Stimulated activated CD4-positive, alpha-beta T cell treated with anti-CD3 and anti-CD28 coated beads, TNF-alpha, amount 100 ng/mL, for 48 hours (primary cell): ENCODE measurements at regions not wholly inside any gene's neighbourhood (a gene's known extent, or its start where the extent isn't known, plus 50 kb on each side); places are given as distances from the start of the nearest gene placed in this dataset.
"Not testable (repeated sequence)": the region's sequence is repeated elsewhere in the genome, so short reads cannot be mapped to it uniquely, and the experiment has no call there.

Experiments
- DNase-seq, 3 donors: peaks; one replicate each; pipeline ENCODE4 v3.0.0-alpha.2; 2020; ENCODE audit warnings: low read depth in 3 of 3

- DNase-seq = not testable (repeated sequence)
These were observed 80.7 kb downstream of the SPTSSA start for GRCh38 chr14:34381304-34381703.

GRCh38 chr14:34380471-34380845, 81.6 kb downstream of the SPTSSA start:
- no peak for DNase-seq

- DNase-seq = no peak
These were observed 82.1 kb downstream of the SPTSSA start for GRCh38 chr14:34379816-34380470.

GRCh38 chr14:34376649-34377267, 85.3 kb downstream of the SPTSSA start:
- no peak for DNase-seq

DNA sequence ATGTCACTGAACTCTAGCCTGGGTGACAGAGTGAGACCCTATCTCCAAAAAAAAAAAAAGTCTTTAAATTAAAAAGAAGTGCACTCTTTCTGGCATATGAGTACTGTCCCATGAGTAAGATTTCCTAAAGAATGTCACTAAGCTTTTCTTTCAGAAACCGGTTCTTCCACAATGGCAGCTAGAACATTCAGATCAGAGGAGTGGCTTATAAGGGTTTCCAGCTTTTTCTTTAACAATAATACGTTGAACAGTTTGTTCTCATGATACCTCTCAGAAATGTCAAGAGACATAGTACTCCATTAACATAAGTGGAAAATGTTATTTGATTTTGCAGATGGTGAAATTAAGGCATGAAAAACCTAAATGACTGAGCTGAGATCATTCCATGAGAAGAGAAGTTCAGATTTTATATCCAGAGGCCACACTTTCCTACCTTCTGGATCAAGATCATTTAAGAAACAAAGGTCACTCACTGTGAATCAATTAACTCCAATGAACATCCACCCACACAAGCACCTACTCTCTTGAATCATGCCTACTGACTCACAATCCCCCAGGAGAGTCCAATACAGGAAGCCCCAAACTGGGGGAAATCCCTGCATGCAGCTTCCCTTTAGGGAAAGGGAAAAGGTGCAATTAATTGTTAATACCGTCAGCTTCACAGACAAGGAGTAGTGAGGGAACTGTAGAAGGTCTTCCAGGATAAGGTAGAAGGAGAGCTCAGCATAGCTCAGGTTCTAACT, 86.9 kb downstream of the SPTSSA start:
- DNase-seq = no peak

DNA sequence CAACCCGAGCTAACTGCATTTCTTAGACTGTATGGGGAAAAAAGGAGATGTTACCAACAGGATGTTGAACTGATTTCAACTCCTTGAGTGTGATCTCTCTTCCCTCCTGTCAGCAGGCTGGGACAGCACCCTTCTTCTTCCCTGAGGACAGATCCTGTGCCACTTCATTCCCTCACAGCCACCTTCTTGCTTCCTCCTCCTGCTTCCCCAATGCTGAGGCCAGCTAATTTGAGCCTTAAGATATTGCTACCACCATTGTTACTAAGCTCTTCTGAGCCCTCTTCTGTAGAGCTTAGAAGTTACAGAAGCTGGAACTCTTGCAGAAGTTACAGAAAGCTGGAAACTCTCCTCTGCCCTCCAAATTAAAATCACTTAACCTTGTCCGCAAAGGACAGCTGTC, 88.8 kb downstream of the SPTSSA start:
- DNase-seq = no peak

GRCh38 chr14:34372786-34373185, 89.3 kb downstream of the SPTSSA start:
- no peak for DNase-seq

DNA sequence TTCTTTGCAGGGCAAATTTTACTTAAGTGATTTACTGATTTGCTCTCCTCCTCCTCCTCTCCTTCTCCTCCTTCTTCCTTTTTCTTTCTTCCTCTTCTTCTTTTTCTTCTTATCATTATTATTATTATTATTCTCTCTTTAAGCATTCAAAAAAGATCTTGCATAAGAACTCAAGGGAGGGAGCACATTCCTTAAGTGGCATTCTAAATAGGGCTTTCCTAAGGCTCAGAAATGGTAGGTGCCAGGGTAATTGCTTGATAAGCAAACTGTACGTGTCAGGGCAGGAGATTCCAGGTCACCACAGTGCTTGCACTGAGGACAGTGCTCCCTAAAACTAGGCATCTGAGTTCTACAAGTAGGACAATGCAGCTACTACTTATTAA, 92.4 kb downstream of the SPTSSA start:
- DNase-seq = no peak

- DNase-seq = no peak
These were observed 92.9 kb downstream of the SPTSSA start for GRCh38 chr14:34368971-34369647.

DNA sequence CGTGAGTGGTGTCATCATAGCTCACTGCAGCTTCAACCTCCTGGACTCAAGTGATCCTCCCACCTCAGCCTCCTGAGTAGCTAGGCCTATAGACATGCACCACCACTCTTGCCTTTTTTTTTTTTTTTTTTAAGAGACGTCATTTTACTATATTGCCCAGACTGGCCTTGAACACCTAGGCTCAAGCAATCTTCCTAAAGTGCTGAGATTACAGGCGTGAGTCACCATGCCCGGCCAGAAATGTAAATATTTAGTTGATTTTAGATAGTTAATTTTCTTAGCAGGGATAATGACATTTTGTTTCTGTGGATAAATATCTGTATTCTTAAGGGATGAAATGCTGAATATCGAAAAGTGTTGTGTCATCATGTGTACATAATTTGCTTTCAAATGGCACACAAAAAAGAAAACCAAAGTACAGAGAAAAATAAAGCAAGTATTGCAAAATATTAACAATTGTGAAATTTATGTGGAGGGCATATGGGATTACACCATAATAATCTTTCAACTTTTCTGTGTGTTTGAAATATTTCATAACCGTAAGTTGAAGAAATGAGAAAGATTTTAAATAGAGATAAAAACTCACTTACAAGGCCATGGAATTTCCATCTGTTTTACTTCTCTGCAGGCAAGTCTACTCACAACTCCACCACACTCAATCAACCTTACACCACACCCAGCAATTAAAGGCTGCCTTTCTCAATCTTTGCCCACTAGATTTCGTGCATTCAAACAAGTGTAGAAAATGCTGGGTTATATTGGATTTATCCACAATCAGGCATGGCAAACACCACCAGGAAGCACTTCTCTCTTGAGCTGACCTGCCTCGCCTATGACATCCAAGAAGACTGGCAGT, 93.7 kb downstream of the SPTSSA start:
- no peak for DNase-seq

DNA sequence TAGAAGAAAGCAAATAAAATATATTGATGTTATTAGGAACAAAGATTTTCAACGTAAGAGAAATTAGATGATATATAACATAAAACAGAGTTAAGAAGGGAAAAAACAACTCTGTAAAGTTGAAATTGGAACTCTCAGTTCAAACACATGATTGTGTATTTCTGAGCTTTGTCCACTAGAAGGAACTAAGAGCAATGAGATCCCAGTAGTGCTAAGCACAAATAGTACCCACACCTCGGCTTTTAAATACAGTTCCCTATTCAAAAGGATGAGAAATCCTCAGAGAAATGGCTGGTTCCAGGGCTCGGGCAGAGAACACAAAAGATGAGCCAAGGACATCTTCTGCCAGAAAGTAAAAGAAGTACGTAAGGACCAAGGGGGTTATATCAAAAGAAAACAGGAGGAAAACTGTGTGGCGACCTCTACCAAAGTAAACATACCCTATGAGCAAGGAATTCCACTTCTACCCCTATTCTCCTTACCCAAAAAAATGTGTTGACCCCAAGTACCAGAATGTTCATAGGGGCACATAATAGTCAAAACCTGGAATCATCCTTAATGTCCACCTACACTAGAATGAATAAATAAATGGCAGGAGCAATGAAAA, 96.6 kb downstream of the SPTSSA start:
- no peak for DNase-seq

DNA sequence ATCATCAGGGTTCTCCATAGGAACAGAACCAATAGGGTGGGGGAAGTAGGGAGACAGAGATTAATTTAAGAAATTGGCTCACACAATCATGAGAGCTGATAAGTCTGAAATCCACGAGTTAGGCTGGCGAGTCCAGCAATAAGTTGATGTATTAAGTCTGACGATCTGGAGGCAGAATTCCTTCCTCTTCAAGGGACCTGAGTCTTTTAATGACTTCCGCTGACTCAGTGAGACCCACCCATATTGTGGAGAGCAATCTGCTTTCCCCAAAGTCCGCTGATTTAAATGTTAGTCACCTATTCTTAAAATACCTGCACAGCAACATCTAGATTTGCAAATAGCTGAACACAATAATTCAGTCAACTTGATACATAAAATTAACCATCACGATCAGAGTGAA, 97.8 kb downstream of the SPTSSA start:
- DNase-seq = no peak

- no peak for DNase-seq
These were observed 98.3 kb downstream of the SPTSSA start for GRCh38 chr14:34363733-34364134.

DNA sequence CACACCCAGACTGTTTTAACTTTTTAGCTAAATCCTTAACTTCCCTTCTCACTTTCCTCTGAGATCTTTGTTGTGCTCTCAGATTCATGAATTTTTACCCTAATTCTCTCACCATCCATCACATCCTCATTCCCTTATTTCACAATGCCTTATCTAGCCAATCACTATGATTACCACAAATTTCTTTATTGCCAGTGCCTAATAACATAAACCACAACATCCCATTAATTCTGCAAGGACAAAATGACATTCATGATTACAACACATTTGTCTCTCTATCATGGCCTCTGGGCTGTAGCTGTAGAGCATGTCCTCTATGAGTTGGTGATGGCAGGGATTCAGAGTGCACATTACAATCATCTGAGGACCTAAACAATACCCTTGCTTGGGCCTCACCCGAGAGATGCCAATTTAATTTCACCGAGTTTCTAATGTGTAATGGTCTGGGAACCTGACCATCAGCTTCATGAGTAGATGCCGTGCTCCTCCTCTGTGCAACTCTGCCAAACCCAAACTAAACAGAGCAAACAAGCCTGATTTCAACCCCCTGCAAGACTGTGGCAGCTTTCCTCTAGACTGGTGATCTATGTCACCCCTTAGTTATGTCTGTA, 99.3 kb downstream of the SPTSSA start:
- no peak for DNase-seq

DNA sequence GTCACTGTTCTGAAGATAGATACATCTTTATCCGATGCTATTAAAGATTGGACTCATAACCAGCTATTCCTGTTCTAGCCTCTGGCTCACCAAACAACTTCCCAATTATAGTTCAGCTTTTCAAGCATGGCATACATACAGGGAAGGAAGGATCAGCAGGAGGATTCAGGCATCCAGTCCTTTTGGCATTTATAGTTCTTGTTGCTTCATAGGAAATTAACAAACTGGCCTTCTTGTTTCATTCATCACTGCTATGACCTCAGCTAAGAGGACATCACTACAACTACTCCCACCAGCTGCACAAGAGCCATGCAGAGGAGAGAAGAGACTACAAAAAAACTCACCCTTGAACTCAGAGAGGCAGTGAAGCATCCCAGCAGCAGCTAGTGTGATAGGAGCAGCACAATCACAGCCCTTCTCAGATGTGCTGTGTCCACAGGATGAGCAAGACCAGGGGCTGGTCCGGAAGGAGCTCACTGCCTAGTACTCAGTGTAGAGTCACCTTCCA, 100.5 kb downstream of the SPTSSA start:
- DNase-seq = no peak

GRCh38 chr14:34359420-34360117, 102.5 kb downstream of the SPTSSA start:
- no peak for DNase-seq

- DNase-seq = no peak
These were observed 105.8 kb downstream of the SPTSSA start for GRCh38 chr14:34356264-34356654.

GRCh38 chr14:34355584-34356263, 106.3 kb downstream of the SPTSSA start:
- DNase-seq = no peak

GRCh38 chr14:34354556-34354955, 107.5 kb downstream of the SPTSSA start:
- no peak for DNase-seq
